Kidney capillary endothelial cell (primary cell): ENCODE measurements at regions not wholly inside any gene's neighbourhood (a gene's known extent, or its start where the extent isn't known, plus 50 kb on each side); places are given as distances from the start of the nearest gene placed in this dataset.
"Not testable (repeated sequence)": the region's sequence is repeated elsewhere in the genome, so short reads cannot be mapped to it uniquely, and the experiment has no call there.

Source experiments
- DNase-seq: peaks from one replicate; pipeline ENCODE4 v3.0.0-alpha.2; 2018; ENCODE audit warnings: low spot score

GRCh38 chr10:21292763-21293517, 232.5 kb downstream of the SKIDA1 start:
- peak; percentile 77 for DNase-seq

- no peak for DNase-seq
These were observed 234.9 kb downstream of the SKIDA1 start for GRCh38 chr10:21290499-21291160.

GRCh38 chr10:21289961-21290360, 235.5 kb downstream of the SKIDA1 start:
- DNase-seq, result no peak

GRCh38 chr10:21289271-21289670, 236.2 kb downstream of the SKIDA1 start:
- no peak for DNase-seq

- DNase-seq, result peak; percentile 68
These were observed 239.6 kb downstream of the SKIDA1 start for GRCh38 chr10:21285742-21286331.

- DNase-seq, result no peak
These were observed 240.3 kb downstream of the SKIDA1 start for GRCh38 chr10:21285207-21285606.

- DNase-seq, result no peak
These were observed 241.2 kb downstream of the SKIDA1 start for GRCh38 chr10:21284301-21284700.

- DNase-seq, result not testable (repeated sequence)
These were observed 242.4 kb downstream of the SKIDA1 start for GRCh38 chr10:21283053-21283452.

GRCh38 chr10:21281765-21282484, 243.6 kb downstream of the SKIDA1 start:
- DNase-seq, result no peak

GRCh38 chr10:21280971-21281572, 244.4 kb downstream of the SKIDA1 start:
- DNase-seq, result no peak

- no peak for DNase-seq
These were observed 245.4 kb downstream of the SKIDA1 start for GRCh38 chr10:21280037-21280436.

GRCh38 chr10:21279217-21279575, 246.3 kb downstream of the SKIDA1 start:
- no peak for DNase-seq

GRCh38 chr10:21278491-21279216, 246.8 kb downstream of the SKIDA1 start:
- peak; percentile 88 for DNase-seq

GRCh38 chr10:21273400-21273968, 252.0 kb downstream of the SKIDA1 start:
- no peak for DNase-seq

- DNase-seq, result no peak
These were observed 252.7 kb downstream of the SKIDA1 start for GRCh38 chr10:21272643-21273399.

GRCh38 chr10:21270976-21271375, 254.5 kb downstream of the SKIDA1 start:
- DNase-seq, result no peak

- DNase-seq, result no peak
These were observed 256.2 kb downstream of the SKIDA1 start for GRCh38 chr10:21269289-21269688.

- no peak for DNase-seq
These were observed 259.9 kb downstream of the SKIDA1 start for GRCh38 chr10:21265622-21266021.

- no peak for DNase-seq
These were observed 261.2 kb downstream of the SKIDA1 start for GRCh38 chr10:21264271-21264670.

- no peak for DNase-seq
These were observed 261.6 kb downstream of the SKIDA1 start for GRCh38 chr10:21263839-21264238.
